GM13977 (cell line): ENCODE measurements at regions not wholly inside any gene's neighbourhood (a gene's known extent, or its start where the extent isn't known, plus 50 kb on each side); places are given as distances from the start of the nearest gene placed in this dataset.

Experiments
- DNase-seq: peaks from one replicate; pipeline ENCODE4 v3.0.0; 2012; ENCODE audit warnings: low spot score
- CTCF ChIP-seq: IDR thresholded peaks from 2 replicates; pipeline ENCODE4 v1.5.1; 2012; ENCODE audit warnings: mild to moderate bottlenecking, control low read depth; ENCODE audit not compliant: insufficient read depth; ENCODE audit errors: extremely low read depth, missing control alignments
- in situ Hi-C: fragments of 300-500 bp; cut with MboI; formaldehyde crosslinking; loops from one replicate; pipeline ENCODE4 v1.12.0; 2022; ENCODE audit warnings: low sequenced_read_pairs, low pct_unique_long_range_greater_than_20kb, mixed read lengths, inconsistent platforms; ENCODE audit not compliant: unreplicated experiment

DNA sequence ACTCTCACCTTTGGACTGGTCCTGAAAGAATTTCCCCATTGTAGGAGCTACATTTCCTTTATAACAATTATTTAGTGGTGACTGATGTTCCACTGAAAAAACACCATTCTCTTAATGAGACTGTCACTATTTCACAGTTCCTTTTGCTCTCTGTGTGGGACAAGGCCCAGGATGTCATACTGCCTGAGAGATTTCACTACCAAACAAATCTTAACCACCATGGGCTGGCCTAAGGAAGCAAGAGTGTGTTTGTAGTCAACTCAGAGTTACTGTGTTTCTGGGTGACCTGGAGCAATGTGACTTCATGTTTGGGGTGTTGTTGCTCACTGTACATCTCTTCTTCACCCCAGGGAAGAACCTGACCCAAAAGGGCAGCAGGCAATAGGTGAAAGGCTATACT is 50.1 kb upstream of the ZNF608 start:
- peak; percentile 25 for DNase-seq
- in situ Hi-C loops: no loop called here
- TF ChIP-seq CTCF: no peak

- no peak for TF ChIP-seq CTCF
- no peak for DNase-seq
- in situ Hi-C loops: no loop called here
These were observed 51.2 kb upstream of the ZNF608 start for GRCh38 chr5:124797665-124798087.

- no peak for TF ChIP-seq CTCF
- no peak for DNase-seq
- in situ Hi-C loops: no loop called here
These were observed 52.5 kb upstream of the ZNF608 start for GRCh38 chr5:124798890-124799289.

DNA sequence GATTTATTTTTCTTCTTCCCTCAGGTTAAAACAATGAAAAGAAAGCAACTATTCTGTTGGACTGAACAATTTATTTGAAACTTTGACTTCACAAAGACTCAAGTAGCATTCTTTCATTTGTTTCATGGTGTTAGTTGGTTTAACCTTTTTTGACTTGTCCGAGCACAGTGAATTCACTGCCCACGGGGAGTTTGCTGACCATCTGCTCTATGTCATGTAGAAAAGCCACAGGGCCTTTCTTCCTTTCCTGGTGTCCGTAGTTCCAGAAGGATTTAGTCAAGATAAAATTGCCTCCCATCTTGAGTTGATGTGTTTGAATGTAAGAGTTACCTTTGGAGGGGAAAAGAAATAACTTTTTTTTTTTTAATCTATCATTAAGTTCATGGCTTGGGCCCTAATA is 55.1 kb upstream of the ZNF608 start:
- TF ChIP-seq CTCF: no peak
- in situ Hi-C loops: no loop called here

DNA sequence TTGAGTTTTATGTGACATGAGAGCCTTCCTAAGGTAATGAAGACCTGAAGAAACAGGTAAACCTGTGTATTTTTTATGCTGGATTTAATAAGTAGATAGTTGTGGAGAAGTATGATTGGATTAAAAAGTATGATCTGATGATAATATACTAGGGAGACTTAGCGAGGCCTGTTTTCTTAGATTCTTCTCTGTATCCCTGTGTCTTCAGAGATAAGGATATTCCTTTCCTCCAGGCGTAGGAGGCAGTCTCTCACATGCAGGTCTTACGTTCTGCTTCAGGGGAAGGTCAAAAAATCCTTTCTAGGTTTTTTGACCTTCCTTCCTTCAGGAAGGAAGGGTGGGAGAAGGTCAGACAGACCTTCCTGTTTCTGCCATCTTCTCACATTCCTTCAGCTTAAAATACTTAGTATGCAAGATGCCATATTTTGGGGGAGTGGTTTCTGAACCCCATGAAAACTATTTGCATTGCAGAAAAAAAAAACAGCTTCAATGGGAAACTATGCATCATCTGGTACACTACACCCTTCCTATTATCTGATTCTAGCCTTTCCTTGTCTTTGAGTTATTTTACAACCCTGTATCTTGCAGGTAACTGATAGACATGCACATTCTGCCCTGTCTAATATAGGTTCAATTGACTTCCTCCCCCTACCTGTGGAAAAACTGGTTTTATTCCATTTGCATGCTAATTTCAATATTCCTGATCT is 57.3 kb upstream of the ZNF608 start:
- TF ChIP-seq CTCF: no peak
- in situ Hi-C loops: no loop called here
- no peak for DNase-seq

More for the DNA sequence above, 55.1 kb upstream of the ZNF608 start:
- no peak for DNase-seq

DNA sequence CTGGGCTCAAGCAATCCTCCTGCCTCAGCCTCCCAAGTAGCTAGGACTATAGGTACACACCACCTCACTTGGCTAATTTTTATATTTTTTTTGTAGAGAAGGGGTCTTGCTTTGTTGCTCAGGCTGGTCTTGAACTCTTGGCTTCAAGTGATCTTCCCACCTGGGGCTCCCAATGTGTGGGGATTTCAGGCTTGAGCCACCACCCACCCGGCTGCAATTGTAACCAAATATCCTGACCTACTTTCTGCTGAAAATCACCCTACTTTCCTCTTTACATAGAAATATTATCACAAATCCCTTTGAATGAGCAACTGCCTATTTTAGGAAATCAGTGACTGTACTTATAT is 59.6 kb upstream of the ZNF608 start:
- no peak for DNase-seq
- no peak for TF ChIP-seq CTCF
- in situ Hi-C loops: no loop called here
